ENCODE measurements at regions not wholly inside any gene's neighbourhood (a gene's known extent, or its start where the extent isn't known, plus 50 kb on each side); places are given as distances from the start of the nearest gene placed in this dataset.

DNA sequence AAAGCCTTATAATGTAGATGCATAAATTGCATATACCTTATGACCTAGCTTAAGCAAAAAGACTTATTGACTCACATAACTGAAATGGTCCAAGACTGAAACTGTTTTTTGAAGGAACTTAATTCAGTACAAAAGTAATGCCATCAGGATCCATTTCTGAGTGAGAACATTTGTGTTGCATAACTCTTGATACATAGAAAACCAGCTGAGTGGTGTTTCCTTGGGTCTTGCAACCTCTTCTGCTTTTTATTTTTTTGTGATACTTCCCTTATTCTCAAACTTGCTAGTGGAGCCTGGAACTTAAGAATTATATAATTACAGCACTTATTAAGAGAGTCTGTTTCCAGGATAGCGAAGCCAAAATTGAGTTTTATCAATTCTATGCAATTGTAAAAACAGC, 272.0 kb downstream of the MAN2A1 start:
- Histone ChIP-seq H3K36me3 (ENCODE audit: control insufficient read depth in 2 of 2, extremely low read depth in 1 of 2, insufficient read depth in 2 of 2, low read length in 2 of 2) (no peaks in the 10 kb centered on the region), H2AFZ (ENCODE audit: low read depth, low read length) (no peak overlapping the region), H3K79me2 (ENCODE audit: control insufficient read depth, insufficient read depth, low read length) (no peaks in the 10 kb centered on the region), H3K27ac (ENCODE audit: insufficient read depth, low read depth, low read length) (no peak overlapping the region), H3K4me1 (ENCODE audit: control insufficient read depth, extremely low read depth, insufficient read depth, low read length) (no peaks in the 10 kb centered on the region), H4K20me1 (replicated peaks; ENCODE audit: control insufficient read depth, extremely low read depth, insufficient read depth, low read length) (no peaks in the 10 kb centered on the region), H3K4me2 (ENCODE audit: insufficient read depth, low read length) (no peak overlapping the region), H3K9me1 (replicated peaks; ENCODE audit: control insufficient read depth, extremely low read depth, insufficient read depth, low read length) (no peaks in the 10 kb centered on the region), H3K4me3 (replicated peaks in 1 of 3; ENCODE audit: insufficient read depth in 1 of 3, low read depth in 1 of 3, low read length in 3 of 3) (no peak overlapping the region), H3K9ac (replicated peaks; ENCODE audit: extremely low read depth, insufficient read depth, low read length) (no peak overlapping the region), H3K9me3 (replicated peaks; ENCODE audit: control insufficient read depth, insufficient read depth, low read length) (no peaks in the 10 kb centered on the region), H3K27me3 (ENCODE audit: control insufficient read depth in 2 of 2, insufficient read depth in 2 of 2, low read length in 2 of 2) (no peaks in the 10 kb centered on the region)
- ChIA-PET POLR2A (no interaction called here), CTCF (no interaction called here)
- TF ChIP-seq POLR2A (IDR thresholded peaks at IDR 0.05; ENCODE audit: low read depth, low read length) (no peak), JUN (IDR thresholded peaks at IDR 0.05; ENCODE audit: borderline replicate concordance, insufficient read depth, insufficient read length, low read depth) (no peak), POLR2AphosphoS5 (IDR thresholded peaks at IDR 0.05; ENCODE audit: insufficient read depth, low read depth, low read length) (no peak)
- dilution Hi-C loops (cut with MboI; ENCODE audit: extremely low pct_ligation_motif_present, low sequenced_read_pairs): no loop called here
- intact Hi-C loops (cut with micrococcal nuclease): no loop called here
- no peak for FAIRE-seq
- no peak for DNase-seq (ENCODE audit: low read depth, low spot score)
- no TSS peak for BruUV-seq (replicated peaks)

DNA sequence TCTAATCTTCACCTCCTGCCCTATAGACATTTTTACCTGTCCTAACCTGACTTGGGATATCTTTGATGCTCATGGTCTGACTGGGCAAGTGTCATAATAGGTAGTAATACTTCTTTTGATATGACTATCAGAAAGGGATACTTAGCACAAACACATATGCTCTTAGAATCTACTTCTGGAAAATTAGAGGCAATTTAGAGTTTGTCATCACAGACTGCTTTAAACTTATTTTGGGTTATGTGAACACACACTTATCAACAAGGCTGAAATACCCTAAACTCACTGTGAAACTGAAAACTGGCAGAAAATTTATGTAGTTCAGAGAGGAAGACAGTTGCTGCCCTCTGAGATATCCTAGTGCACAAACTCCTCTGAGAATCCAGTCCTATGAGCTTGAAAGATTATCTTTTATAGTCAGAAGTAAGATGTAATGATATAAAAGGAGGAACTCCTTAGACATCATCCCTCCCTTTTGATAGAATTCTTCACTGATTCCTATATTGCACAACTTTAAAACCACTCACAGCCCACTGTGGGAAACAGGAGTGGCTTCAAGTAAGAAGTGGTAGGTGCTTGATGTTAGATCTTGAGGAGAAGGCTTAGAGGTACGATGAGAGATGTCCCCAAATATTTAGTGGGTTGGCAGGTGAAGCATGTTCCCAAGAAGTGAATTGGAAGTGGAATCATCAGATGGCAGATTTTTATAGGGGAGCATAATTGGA, 273.3 kb downstream of the MAN2A1 start:
- no peak for FAIRE-seq
- TF ChIP-seq FOS (IDR thresholded peaks at IDR 0.05; ENCODE audit: borderline replicate concordance, insufficient read depth, low read length) (no peak), JUN (IDR thresholded peaks at IDR 0.05; ENCODE audit: borderline replicate concordance, insufficient read depth, insufficient read length, low read depth) (no peak), GATA2 (IDR thresholded peaks at IDR 0.05; ENCODE audit: insufficient read depth, insufficient read length, low read depth, low read length) (no peak), POLR2A (IDR thresholded peaks at IDR 0.05; ENCODE audit: low read depth, low read length) (no peak), EZH2 (IDR thresholded peaks at IDR 0.05; ENCODE audit: borderline replicate concordance, low read depth, low read length, severe bottlenecking) (no peak), POLR2AphosphoS5 (IDR thresholded peaks at IDR 0.05; ENCODE audit: insufficient read depth, low read depth, low read length) (no peak), MYC (IDR thresholded peaks at IDR 0.05; ENCODE audit: low read depth, low read length) (no peak)
- TF ChIP-seq, protein P1, sequence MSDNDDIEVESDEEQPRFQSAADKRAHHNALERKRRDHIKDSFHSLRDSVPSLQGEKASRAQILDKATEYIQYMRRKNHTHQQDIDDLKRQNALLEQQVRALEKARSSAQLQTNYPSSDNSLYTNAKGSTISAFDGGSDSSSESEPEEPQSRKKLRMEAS (IDR thresholded peaks at IDR 0.05; ENCODE audit: insufficient read depth, insufficient read length): no peak
- TF ChIP-seq, protein P2, sequence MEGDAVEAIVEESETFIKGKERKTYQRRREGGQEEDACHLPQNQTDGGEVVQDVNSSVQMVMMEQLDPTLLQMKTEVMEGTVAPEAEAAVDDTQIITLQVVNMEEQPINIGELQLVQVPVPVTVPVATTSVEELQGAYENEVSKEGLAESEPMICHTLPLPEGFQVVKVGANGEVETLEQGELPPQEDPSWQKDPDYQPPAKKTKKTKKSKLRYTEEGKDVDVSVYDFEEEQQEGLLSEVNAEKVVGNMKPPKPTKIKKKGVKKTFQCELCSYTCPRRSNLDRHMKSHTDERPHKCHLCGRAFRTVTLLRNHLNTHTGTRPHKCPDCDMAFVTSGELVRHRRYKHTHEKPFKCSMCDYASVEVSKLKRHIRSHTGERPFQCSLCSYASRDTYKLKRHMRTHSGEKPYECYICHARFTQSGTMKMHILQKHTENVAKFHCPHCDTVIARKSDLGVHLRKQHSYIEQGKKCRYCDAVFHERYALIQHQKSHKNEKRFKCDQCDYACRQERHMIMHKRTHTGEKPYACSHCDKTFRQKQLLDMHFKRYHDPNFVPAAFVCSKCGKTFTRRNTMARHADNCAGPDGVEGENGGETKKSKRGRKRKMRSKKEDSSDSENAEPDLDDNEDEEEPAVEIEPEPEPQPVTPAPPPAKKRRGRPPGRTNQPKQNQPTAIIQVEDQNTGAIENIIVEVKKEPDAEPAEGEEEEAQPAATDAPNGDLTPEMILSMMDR (IDR thresholded peaks at IDR 0.05; ENCODE audit: extremely low read depth in 1 of 2, insufficient read depth in 1 of 2, low read depth in 1 of 2, low read length in 2 of 2): no peak
- CTCF ChIA-PET: interaction anchor here (1.0 kb wide), 1 partner anchor 13 kb away, joined by 4 read pairs; no protein-coding TSS in a partner anchor

More for the DNA sequence above, 273.3 kb downstream of the MAN2A1 start:
- Histone ChIP-seq H3K79me2 (ENCODE audit: control insufficient read depth, insufficient read depth, low read length) (no peaks in the 10 kb centered on the region), H3K27ac (ENCODE audit: insufficient read depth, low read depth, low read length) (no peak overlapping the region), H2AFZ (ENCODE audit: low read depth, low read length) (no peak overlapping the region), H3K4me1 (ENCODE audit: control insufficient read depth, extremely low read depth, insufficient read depth, low read length) (no peaks in the 10 kb centered on the region), H3K9me3 (replicated peaks; ENCODE audit: control insufficient read depth, insufficient read depth, low read length) (no peaks in the 10 kb centered on the region), H3K4me2 (ENCODE audit: insufficient read depth, low read length) (no peak overlapping the region), H3K9ac (replicated peaks; ENCODE audit: extremely low read depth, insufficient read depth, low read length) (no peak overlapping the region), H3K27me3 (ENCODE audit: control insufficient read depth in 2 of 2, insufficient read depth in 2 of 2, low read length in 2 of 2) (no peaks in the 10 kb centered on the region), H3K9me1 (replicated peaks; ENCODE audit: control insufficient read depth, extremely low read depth, insufficient read depth, low read length) (no peaks in the 10 kb centered on the region), H3K36me3 (ENCODE audit: control insufficient read depth in 2 of 2, extremely low read depth in 1 of 2, insufficient read depth in 2 of 2, low read length in 2 of 2) (no peaks in the 10 kb centered on the region), H4K20me1 (replicated peaks; ENCODE audit: control insufficient read depth, extremely low read depth, insufficient read depth, low read length) (no peaks in the 10 kb centered on the region), H3K4me3 (replicated peaks in 1 of 3; ENCODE audit: insufficient read depth in 1 of 3, low read depth in 1 of 3, low read length in 3 of 3) (no peak overlapping the region)
- dilution Hi-C loops (cut with MboI; ENCODE audit: extremely low pct_ligation_motif_present, low sequenced_read_pairs): no loop called here
- intact Hi-C loops (cut with micrococcal nuclease): no loop called here
- POLR2A ChIA-PET: no interaction called here
- BruUV-seq (replicated peaks): no TSS peak
- no peak for DNase-seq (ENCODE audit: low read depth, low spot score)

All from endothelial cell of umbilical vein (primary cell).